ENCODE measurements at regions not wholly inside any gene's neighbourhood (a gene's known extent, or its start where the extent isn't known, plus 50 kb on each side); places are given as distances from the start of the nearest gene placed in this dataset.
A peak's percentile ranks its signal among the peaks of the same experiment; 100 is the strongest.

- Histone ChIP-seq H3K4me3 (ENCODE audit: low read length) (no peak overlapping the region), H3K9me3 (ENCODE audit: control insufficient read depth, low read depth, low read length) (no peaks in the 10 kb centered on the region), H3K4me1 (ENCODE audit: control insufficient read depth, insufficient read depth, low read length) (no peaks in the 10 kb centered on the region), H3K36me3 (ENCODE audit: control insufficient read depth, insufficient read depth, low read length) (no peaks in the 10 kb centered on the region), H3K27ac (ENCODE audit: low read length) (no peak overlapping the region), H3K27me3 (ENCODE audit: control insufficient read depth, insufficient read depth, low read length) (no peaks in the 10 kb centered on the region)
- peak in 1 of 2 donors; percentile 4 for DNase-seq
- 77% methylated on average over 3 of the region's 6 CpGs for WGBS (ENCODE audit: insufficient coverage, low lambda C conversion rate)
These were observed 235.8 kb downstream of the NEDD1 start for GRCh38 chr12:97142737-97143410.

GRCh38 chr12:97148941-97149559 is 242.0 kb downstream of the NEDD1 start:
- H3K36me3 ChIP-seq (ENCODE audit: control insufficient read depth, insufficient read depth, low read length) = no peaks in the 10 kb centered on the region
- no peaks in the 10 kb centered on the region for H3K4me1 ChIP-seq (ENCODE audit: control insufficient read depth, insufficient read depth, low read length)
- no peak overlapping the region for H3K27ac ChIP-seq (ENCODE audit: low read length)
- H3K27me3 ChIP-seq (ENCODE audit: control insufficient read depth, insufficient read depth, low read length) = no peaks in the 10 kb centered on the region
- DNase-seq = peak; percentile 44 to 50
- H3K4me3 ChIP-seq (ENCODE audit: low read length) = no peak overlapping the region
- no CpG with 5 or more reads among the region's 9 CpGs for WGBS (ENCODE audit: insufficient coverage, low lambda C conversion rate)
- H3K9me3 ChIP-seq (ENCODE audit: control insufficient read depth, low read depth, low read length) = no peaks in the 10 kb centered on the region

- DNase-seq = no peak
- no peaks in the 10 kb centered on the region for H3K36me3 ChIP-seq (ENCODE audit: control insufficient read depth, insufficient read depth, low read length)
- no peak overlapping the region for H3K27ac ChIP-seq (ENCODE audit: low read length)
- no CpG with 5 or more reads among the region's 1 CpG for WGBS (ENCODE audit: insufficient coverage, low lambda C conversion rate)
- H3K4me3 ChIP-seq (ENCODE audit: low read length) = no peak overlapping the region
- H3K4me1 ChIP-seq (ENCODE audit: control insufficient read depth, insufficient read depth, low read length) = no peaks in the 10 kb centered on the region
- no peaks in the 10 kb centered on the region for H3K9me3 ChIP-seq (ENCODE audit: control insufficient read depth, low read depth, low read length)
- H3K27me3 ChIP-seq (ENCODE audit: control insufficient read depth, insufficient read depth, low read length) = no peaks in the 10 kb centered on the region
These were observed 244.4 kb downstream of the NEDD1 start for GRCh38 chr12:97151481-97151880.

DNA sequence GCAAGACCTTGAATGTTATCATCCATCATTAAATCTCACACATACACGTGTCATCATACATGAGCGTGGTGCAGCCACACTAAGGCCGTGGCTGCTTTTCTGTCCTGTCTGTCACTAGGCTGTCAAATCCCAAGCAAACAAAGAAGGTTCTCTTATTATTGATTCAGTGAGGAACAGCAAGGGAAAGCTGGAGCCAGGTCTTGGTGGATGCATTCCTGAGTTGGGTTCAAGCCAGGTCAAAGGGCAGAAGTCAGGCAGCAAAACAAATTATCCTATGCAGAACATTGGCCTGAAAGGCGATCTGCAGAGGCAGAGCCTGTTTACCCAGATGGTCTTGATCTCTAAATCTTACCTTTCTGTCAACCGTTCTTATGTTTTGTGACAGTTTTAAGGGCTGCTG is 252.3 kb downstream of the NEDD1 start:
- H3K27me3 ChIP-seq (ENCODE audit: control insufficient read depth, insufficient read depth, low read length) = no peaks in the 10 kb centered on the region
- WGBS (ENCODE audit: insufficient coverage, low lambda C conversion rate) = 0% methylated on average over 2 of the region's 5 CpGs
- no peaks in the 10 kb centered on the region for H3K4me1 ChIP-seq (ENCODE audit: control insufficient read depth, insufficient read depth, low read length)
- H3K36me3 ChIP-seq (ENCODE audit: control insufficient read depth, insufficient read depth, low read length) = no peaks in the 10 kb centered on the region
- no peaks in the 10 kb centered on the region for H3K9me3 ChIP-seq (ENCODE audit: control insufficient read depth, low read depth, low read length)
- no peak overlapping the region for H3K27ac ChIP-seq (ENCODE audit: low read length)
- DNase-seq = peak in 1 of 2 donors; percentile 4
- no peak overlapping the region for H3K4me3 ChIP-seq (ENCODE audit: low read length)

GRCh38 chr12:97160277-97160676 is 253.2 kb downstream of the NEDD1 start:
- Histone ChIP-seq H3K4me1 (ENCODE audit: control insufficient read depth, insufficient read depth, low read length) (no peaks in the 10 kb centered on the region), H3K27me3 (ENCODE audit: control insufficient read depth, insufficient read depth, low read length) (no peaks in the 10 kb centered on the region), H3K27ac (ENCODE audit: low read length) (no peak overlapping the region), H3K36me3 (ENCODE audit: control insufficient read depth, insufficient read depth, low read length) (no peaks in the 10 kb centered on the region), H3K9me3 (ENCODE audit: control insufficient read depth, low read depth, low read length) (no peaks in the 10 kb centered on the region), H3K4me3 (ENCODE audit: low read length) (no peak overlapping the region)
- DNase-seq = no peak
- WGBS (ENCODE audit: insufficient coverage, low lambda C conversion rate) = no CpG with 5 or more reads among the region's 2 CpGs

DNA sequence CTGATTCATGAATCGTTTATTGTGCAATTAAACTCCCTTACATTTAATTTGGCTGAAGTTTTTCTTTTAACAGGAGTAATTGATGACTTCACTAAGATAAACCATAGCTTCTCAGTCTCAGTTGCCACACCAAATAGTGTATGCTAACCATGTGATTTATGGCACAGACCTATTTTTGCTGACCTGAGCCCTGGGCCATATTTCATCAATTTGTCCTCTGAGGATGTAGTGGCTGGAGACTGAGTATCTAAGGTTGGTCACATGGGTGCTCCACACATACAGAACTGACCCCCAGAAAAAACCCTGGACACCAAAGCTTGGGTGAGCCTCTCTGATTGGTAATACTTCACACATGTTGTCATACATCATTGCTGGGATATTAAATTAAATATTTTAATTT is 255.1 kb downstream of the NEDD1 start:
- Histone ChIP-seq H3K4me1 (ENCODE audit: control insufficient read depth, insufficient read depth, low read length) (no peaks in the 10 kb centered on the region), H3K27ac (ENCODE audit: low read length) (no peak overlapping the region), H3K9me3 (ENCODE audit: control insufficient read depth, low read depth, low read length) (no peaks in the 10 kb centered on the region), H3K27me3 (ENCODE audit: control insufficient read depth, insufficient read depth, low read length) (no peaks in the 10 kb centered on the region), H3K36me3 (ENCODE audit: control insufficient read depth, insufficient read depth, low read length) (no peaks in the 10 kb centered on the region), H3K4me3 (ENCODE audit: low read length) (no peak overlapping the region)
- DNase-seq = no peak
- 100% methylated on average over 1 of the region's 1 CpG for WGBS (ENCODE audit: insufficient coverage, low lambda C conversion rate)

- Histone ChIP-seq H3K36me3 (ENCODE audit: control insufficient read depth, insufficient read depth, low read length) (no peaks in the 10 kb centered on the region), H3K4me1 (ENCODE audit: control insufficient read depth, insufficient read depth, low read length) (no peaks in the 10 kb centered on the region), H3K9me3 (ENCODE audit: control insufficient read depth, low read depth, low read length) (no peaks in the 10 kb centered on the region), H3K27ac (ENCODE audit: low read length) (no peak overlapping the region), H3K4me3 (ENCODE audit: low read length) (no peak overlapping the region), H3K27me3 (ENCODE audit: control insufficient read depth, insufficient read depth, low read length) (no peaks in the 10 kb centered on the region)
- WGBS (ENCODE audit: insufficient coverage, low lambda C conversion rate) = no CpG with 5 or more reads among the region's 3 CpGs
- no peak for DNase-seq
These were observed 257.9 kb downstream of the NEDD1 start for GRCh38 chr12:97164936-97165335.

GRCh38 chr12:97167598-97167997 is 260.5 kb downstream of the NEDD1 start:
- WGBS (ENCODE audit: insufficient coverage, low lambda C conversion rate) = no CpG with 5 or more reads among the region's 4 CpGs
- Histone ChIP-seq H3K27me3 (ENCODE audit: control insufficient read depth, insufficient read depth, low read length) (no peaks in the 10 kb centered on the region), H3K4me3 (ENCODE audit: low read length) (no peak overlapping the region), H3K9me3 (ENCODE audit: control insufficient read depth, low read depth, low read length) (no peaks in the 10 kb centered on the region), H3K4me1 (ENCODE audit: control insufficient read depth, insufficient read depth, low read length) (no peaks in the 10 kb centered on the region), H3K27ac (ENCODE audit: low read length) (no peak overlapping the region), H3K36me3 (ENCODE audit: control insufficient read depth, insufficient read depth, low read length) (no peaks in the 10 kb centered on the region)
- DNase-seq = no peak

GRCh38 chr12:97168804-97169203 is 261.7 kb downstream of the NEDD1 start:
- H3K27ac ChIP-seq (ENCODE audit: low read length) = no peak overlapping the region
- no peaks in the 10 kb centered on the region for H3K27me3 ChIP-seq (ENCODE audit: control insufficient read depth, insufficient read depth, low read length)
- no peaks in the 10 kb centered on the region for H3K9me3 ChIP-seq (ENCODE audit: control insufficient read depth, low read depth, low read length)
- DNase-seq = no peak
- no peaks in the 10 kb centered on the region for H3K36me3 ChIP-seq (ENCODE audit: control insufficient read depth, insufficient read depth, low read length)
- H3K4me3 ChIP-seq (ENCODE audit: low read length) = no peak overlapping the region
- no CpG with 5 or more reads among the region's 4 CpGs for WGBS (ENCODE audit: insufficient coverage, low lambda C conversion rate)
- no peaks in the 10 kb centered on the region for H3K4me1 ChIP-seq (ENCODE audit: control insufficient read depth, insufficient read depth, low read length)

GRCh38 chr12:97169889-97170567 is 263.0 kb downstream of the NEDD1 start:
- Histone ChIP-seq H3K4me3 (ENCODE audit: low read length) (no peak overlapping the region), H3K36me3 (ENCODE audit: control insufficient read depth, insufficient read depth, low read length) (no peaks in the 10 kb centered on the region), H3K9me3 (ENCODE audit: control insufficient read depth, low read depth, low read length) (no peaks in the 10 kb centered on the region), H3K4me1 (ENCODE audit: control insufficient read depth, insufficient read depth, low read length) (no peaks in the 10 kb centered on the region), H3K27ac (ENCODE audit: low read length) (no peak overlapping the region), H3K27me3 (ENCODE audit: control insufficient read depth, insufficient read depth, low read length) (no peaks in the 10 kb centered on the region)
- 30% methylated on average over 2 of the region's 6 CpGs for WGBS (ENCODE audit: insufficient coverage, low lambda C conversion rate)
- DNase-seq = no peak

All from large intestine (tissue), 3 donors.